Kidney (tissue), 13 donors: ENCODE measurements at regions not wholly inside any gene's neighbourhood (a gene's known extent, or its start where the extent isn't known, plus 50 kb on each side); places are given as distances from the start of the nearest gene placed in this dataset.
"Not testable (repeated sequence)": the region's sequence is repeated elsewhere in the genome, so short reads cannot be mapped to it uniquely, and the experiment has no call there.

Source experiments
- DNase-seq, 5 donors: peaks; one replicate each; pipeline ENCODE4 v3.0.0-alpha.2; 2013 to 2020
- FAIRE-seq: peaks from 2 replicates; lab custom pipeline; 2012; peaks lifted over from hg19 to GRCh38; lab: Jason Lieb, UNC
- H3K27ac ChIP-seq, 2 donors: one replicate each; pipeline ENCODE4 v1.7.0; 2013; ENCODE audit warnings: low read depth in 2 of 2, low read length in 2 of 2, inconsistent platforms in 1 of 2
- H3K27me3 ChIP-seq: one replicate; pipeline ENCODE4 v1.7.1; 2013; ENCODE audit warnings: low read length, inconsistent platforms; ENCODE audit not compliant: control insufficient read depth, insufficient read depth
- H3K36me3 ChIP-seq, 3 donors: one replicate each; pipeline versions ENCODE4 v1.7.0 to v1.7.1; 2013; ENCODE audit warnings: low read length in 3 of 3, control low read depth in 1 of 3, inconsistent platforms in 1 of 3; ENCODE audit not compliant: insufficient read depth in 3 of 3, control insufficient read depth in 2 of 3
- H3K4me1 ChIP-seq, 3 donors: one replicate each; pipeline versions ENCODE4 v1.7.0 to v1.7.1; 2013; ENCODE audit warnings: low read length in 3 of 3, inconsistent platforms in 1 of 3, low read depth in 1 of 3; ENCODE audit not compliant: control insufficient read depth in 2 of 3, insufficient read depth in 2 of 3
- H3K4me3 ChIP-seq, 3 donors: one replicate each; pipeline versions ENCODE4 v1.7.0 to v1.8.1; 2013; ENCODE audit warnings: low read length in 3 of 3, control low read depth in 1 of 3, inconsistent platforms in 1 of 3
- H3K9ac ChIP-seq, 3 donors: one replicate each; pipeline versions ENCODE4 v1.7.0 to v1.7.1; 2013; ENCODE audit warnings: low read length in 3 of 3, control low read depth in 1 of 3, inconsistent platforms in 1 of 3
- H3K9me3 ChIP-seq, 3 donors: one replicate each; pipeline versions ENCODE4 v1.7.0 to v1.7.1; 2013; ENCODE audit warnings: low read length in 3 of 3, control low read depth in 1 of 3, inconsistent platforms in 1 of 3; ENCODE audit not compliant: control insufficient read depth in 2 of 3, insufficient read depth in 1 of 3
- CTCF ChIP-seq: IDR thresholded peaks from 3 replicates; pipeline ENCODE4 v1.5.1; 2012; ENCODE audit warnings: mild to moderate bottlenecking, moderate library complexity, borderline replicate concordance; ENCODE audit not compliant: insufficient read depth; ENCODE audit errors: extremely low read depth
- intact Hi-C: fragments of 100-400 bp; cut with DNase I; formaldehyde crosslinking; loops from one replicate; pipeline ENCODE4 v1.11.1; 2022
- donor health status: control.
- donor health status: control.
- donor health status: control.
- donor health status: control.
- donor health status: control.
- donor health status: DM: yes; HTN: yes; CAD: no.
- donor health status: Normal renal cell carcinoma (clear cell type).

- intact Hi-C loops: no loop called here
- DNase-seq: peak in 4 of 5 donors; percentile 63 to 89 (median 78)
- Histone ChIP-seq H3K9me3 (no peaks in the 10 kb centered on the region), H3K36me3 (no peaks in the 10 kb centered on the region), H3K4me3 (no peak overlapping the region), H3K27me3 (no peaks in the 10 kb centered on the region), H3K9ac (no peak overlapping the region), H3K27ac (peak overlapping the region in 1 of 2 donors; percentile 61), H3K4me1 (peaks cover 0 to 13% (median 8%) of the 10 kb centered on the region in 3 donors)
- FAIRE-seq: peak; percentile 88
- TF ChIP-seq CTCF: no peak
Observed at GRCh38 chr3:159749406-159749805, 239.2 kb upstream of the IL12A start.

DNA sequence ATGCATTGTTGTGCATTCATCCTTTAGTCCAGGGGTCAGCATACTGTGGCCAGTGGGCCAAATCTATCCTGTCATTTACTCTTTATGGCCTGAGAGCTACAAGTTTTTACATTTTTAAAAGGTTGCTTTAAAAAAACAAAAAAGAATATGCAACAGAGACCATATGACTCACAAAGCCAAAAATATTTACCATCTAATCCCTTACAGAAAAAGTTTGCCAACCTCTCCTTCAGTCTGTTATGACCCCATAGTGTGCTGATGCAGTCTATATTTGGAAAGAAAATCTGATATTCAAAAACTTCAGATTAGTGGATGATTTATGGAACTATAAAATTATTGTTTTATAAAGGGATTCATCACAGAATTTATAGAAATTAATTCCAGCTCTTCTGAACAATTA, 237.5 kb upstream of the IL12A start:
- TF ChIP-seq CTCF: no peak
- Histone ChIP-seq H3K4me3 (no peak overlapping the region), H3K27me3 (no peaks in the 10 kb centered on the region), H3K36me3 (no peaks in the 10 kb centered on the region), H3K4me1 (peaks cover 0 to 13% (median 8%) of the 10 kb centered on the region in 3 donors), H3K27ac (no peak overlapping the region), H3K9ac (no peak overlapping the region), H3K9me3 (no peaks in the 10 kb centered on the region)
- FAIRE-seq (no peak), DNase-seq (no peak)
- intact Hi-C loops: no loop called here

DNA sequence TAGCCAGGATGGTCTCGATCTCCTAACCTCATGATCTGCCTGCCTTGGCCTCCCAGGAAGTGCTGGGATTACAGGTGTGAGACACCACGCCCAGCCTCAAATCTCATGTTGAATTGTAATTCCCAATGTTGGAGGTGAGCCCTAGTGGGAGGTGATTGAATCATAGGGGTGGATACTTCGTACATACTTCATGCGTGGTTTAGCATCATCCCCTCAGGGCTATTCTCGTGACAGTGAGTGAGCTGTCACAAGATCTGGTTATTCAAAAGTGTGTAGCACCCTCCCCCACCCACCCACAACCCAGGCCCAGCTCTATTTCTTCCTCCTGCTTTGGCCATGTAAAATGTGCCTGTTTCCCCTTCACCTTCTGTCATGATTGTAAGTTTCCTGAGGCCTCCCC, 236.9 kb upstream of the IL12A start:
- Histone ChIP-seq H3K4me3 (no peak overlapping the region), H3K36me3 (no peaks in the 10 kb centered on the region), H3K4me1 (peaks cover 0 to 13% (median 8%) of the 10 kb centered on the region in 3 donors), H3K9me3 (no peaks in the 10 kb centered on the region), H3K9ac (no peak overlapping the region), H3K27ac (no peak overlapping the region), H3K27me3 (no peaks in the 10 kb centered on the region)
- DNase-seq (no peak), FAIRE-seq (no peak)
- intact Hi-C loops: no loop called here
- no peak for TF ChIP-seq CTCF

- DNase-seq, H3K9ac ChIP-seq, H3K4me3 ChIP-seq, H3K36me3 ChIP-seq, H3K4me1 ChIP-seq, intact Hi-C loops, H3K27me3 ChIP-seq, H3K9me3 ChIP-seq: not testable (repeated sequence)
- H3K27ac ChIP-seq: peak overlapping the region; percentile 28 to 63
- peak; percentile 21 for FAIRE-seq
Observed at GRCh38 chr3:159756279-159757207, 232.1 kb upstream of the IL12A start.
